Endothelial cell of umbilical vein (primary cell): ENCODE measurements at regions not wholly inside any gene's neighbourhood (a gene's known extent, or its start where the extent isn't known, plus 50 kb on each side); places are given as distances from the start of the nearest gene placed in this dataset.

Experiments used
- BruUV-seq: library from RNA; stranded (reverse); fragments of 400-500 nt; replicated peaks from 2 replicates; lab custom pipeline; 2021; lab: Mats Ljungman, UMichigan
- CTCF ChIA-PET: fragments of 300-600, 350-600 bp; sonication (Branson Sonifier 250); formaldehyde crosslinking; loops from one replicate; lab custom pipeline; 2021; ENCODE audit warnings: antibody characterized with exemption, inconsistent platforms; lab: Charles Lee
- POLR2A ChIA-PET: fragments of 300-600, 350-600 bp; sonication (Branson Sonifier 250); formaldehyde crosslinking; loops from one replicate; lab custom pipeline; 2021; ENCODE audit warnings: antibody characterized with exemption, inconsistent platforms; lab: Charles Lee
- DNase-seq: peaks from one replicate; pipeline ENCODE4 v3.0.0-alpha.2; 2011; ENCODE audit warnings: low read depth, low spot score
- FAIRE-seq: peaks from 2 replicates; lab custom pipeline; 2011; peaks lifted over from hg19 to GRCh38; lab: Jason Lieb, UNC
- H2AFZ ChIP-seq: 2 replicates; pipeline ENCODE4 v1.6.0; 2012; ENCODE audit warnings: low read depth, low read length, control low read depth, inconsistent platforms
- H3K27ac ChIP-seq: 2 replicates; pipeline ENCODE4 v1.5.1; 2011; ENCODE audit warnings: low read depth, mild to moderate bottlenecking, control low read depth, low read length, moderate library complexity; ENCODE audit not compliant: insufficient read depth
- H3K27me3 ChIP-seq, 2 experiments: 2 replicates each; pipeline versions ENCODE4 v1.6.0 to v1.6.1; 2011; ENCODE audit warnings: low read length in 2 of 2, mixed read lengths in 1 of 2; ENCODE audit not compliant: control insufficient read depth in 2 of 2, insufficient read depth in 2 of 2
- H3K36me3 ChIP-seq, 2 experiments: 2 replicates in 1 of 2; 3 replicates in 1 of 2; pipeline ENCODE4 v1.5.1; 2011; ENCODE audit warnings: low read length in 2 of 2, mild to moderate bottlenecking in 1 of 2, moderate library complexity in 1 of 2; ENCODE audit not compliant: control insufficient read depth in 2 of 2, insufficient read depth in 2 of 2; ENCODE audit errors: extremely low read depth in 1 of 2
- H3K4me1 ChIP-seq: 3 replicates; pipeline ENCODE4 v1.5.1; 2011; ENCODE audit warnings: mild to moderate bottlenecking, low read length; ENCODE audit not compliant: control insufficient read depth, insufficient read depth; ENCODE audit errors: extremely low read depth
- H3K4me2 ChIP-seq: 2 replicates; pipeline ENCODE4 v1.6.1; 2011; ENCODE audit warnings: low read length, control low read depth, mixed read lengths; ENCODE audit not compliant: insufficient read depth
- H3K4me3 ChIP-seq, 3 experiments: fragments of 200-600 bp in 1 of 3; sonication (generic), shearing (Covaris generic) in 1 of 3; replicated peaks in 1 of 3; 2 replicates each; pipeline ENCODE4 v1.5.1; 2011 to 2016; ENCODE audit warnings: control low read depth in 3 of 3, low read length in 3 of 3, mild to moderate bottlenecking in 2 of 3, inconsistent platforms in 1 of 3, low read depth in 1 of 3, moderate library complexity in 1 of 3; ENCODE audit not compliant: insufficient read depth in 1 of 3
- H3K79me2 ChIP-seq: 2 replicates; pipeline ENCODE4 v1.6.0; 2012; ENCODE audit warnings: low read length, inconsistent platforms; ENCODE audit not compliant: control insufficient read depth, insufficient read depth
- H3K9ac ChIP-seq: replicated peaks from 2 replicates; pipeline ENCODE3; 2011; ENCODE audit warnings: low read length, control low read depth; ENCODE audit not compliant: insufficient read depth; ENCODE audit errors: extremely low read depth
- H3K9me1 ChIP-seq: replicated peaks from 3 replicates; pipeline ENCODE4 v1.6.0; 2011; ENCODE audit warnings: mild to moderate bottlenecking, low read length; ENCODE audit not compliant: control insufficient read depth, insufficient read depth; ENCODE audit errors: extremely low read depth
- H3K9me3 ChIP-seq: replicated peaks from 2 replicates; pipeline ENCODE4 v1.5.1; 2012; ENCODE audit warnings: low read length, inconsistent platforms; ENCODE audit not compliant: control insufficient read depth, insufficient read depth
- H4K20me1 ChIP-seq: replicated peaks from 2 replicates; pipeline ENCODE3; 2011; ENCODE audit warnings: mild to moderate bottlenecking, low read length; ENCODE audit not compliant: control insufficient read depth, insufficient read depth; ENCODE audit errors: extremely low read depth
- EZH2 ChIP-seq: IDR thresholded peaks from 2 replicates; pipeline ENCODE4 v1.6.1; 2012; ENCODE audit warnings: borderline replicate concordance, low read depth, mild to moderate bottlenecking, moderate library complexity, low read length, inconsistent platforms; ENCODE audit not compliant: severe bottlenecking
- FOS ChIP-seq: IDR thresholded peaks from 2 replicates; pipeline ENCODE4 v1.6.1; 2011; ENCODE audit warnings: mild to moderate bottlenecking, low read length, moderate library complexity, borderline replicate concordance; ENCODE audit not compliant: insufficient read depth
- GATA2 ChIP-seq: IDR thresholded peaks from 2 replicates; pipeline ENCODE4 v1.7.0; 2011; ENCODE audit warnings: low read depth, mild to moderate bottlenecking, moderate library complexity, mixed read lengths, low read length; ENCODE audit not compliant: insufficient read length, insufficient read depth
- JUN ChIP-seq: IDR thresholded peaks from 2 replicates; pipeline ENCODE4 v1.6.1; 2011; ENCODE audit warnings: borderline replicate concordance, low read depth; ENCODE audit not compliant: insufficient read length, insufficient read depth
- MYC ChIP-seq: IDR thresholded peaks from one replicate; pipeline ENCODE4 v1.6.1; 2011; ENCODE audit warnings: mild to moderate bottlenecking, low read depth, low read length
- POLR2A ChIP-seq: IDR thresholded peaks from 2 replicates; pipeline ENCODE4 v1.6.1; 2012; ENCODE audit warnings: low read depth, mild to moderate bottlenecking, control low read depth, low read length
- POLR2AphosphoS5 ChIP-seq: IDR thresholded peaks from 2 replicates; pipeline ENCODE4 v1.6.1; 2012; ENCODE audit warnings: low read depth, mild to moderate bottlenecking, control low read depth, low read length, moderate library complexity; ENCODE audit not compliant: insufficient read depth
- dilution Hi-C: fragments of 300-500 bp; cut with MboI; formaldehyde crosslinking; loops from one replicate; pipeline ENCODE4 v1.15.0; 2019; ENCODE audit warnings: low sequenced_read_pairs; ENCODE audit not compliant: extremely low pct_ligation_motif_present
- intact Hi-C: fragments of 100-400 bp; cut with micrococcal nuclease; formaldehyde crosslinking; loops from one replicate; pipeline ENCODE4 v1.10.0; 2022
- TF ChIP-seq, protein P1 (sequence below), 2 donors: IDR thresholded peaks; 1 replicate in 1 of 2; 2 replicates in 1 of 2; pipeline ENCODE4 v1.5.1; 2011; ENCODE audit warnings: low read length in 2 of 2, mild to moderate bottlenecking in 2 of 2, moderate library complexity in 2 of 2, control low read depth in 1 of 2, inconsistent platforms in 1 of 2, low read depth in 1 of 2; ENCODE audit not compliant: insufficient read depth in 1 of 2; ENCODE audit errors: extremely low read depth in 1 of 2
- TF ChIP-seq, protein P2 (sequence below): IDR thresholded peaks from 2 replicates; pipeline ENCODE4 v1.6.1; 2011; ENCODE audit not compliant: insufficient read depth, insufficient read length

- no peaks in the 10 kb centered on the region for H3K9me1 ChIP-seq
- H3K9me3 ChIP-seq, result peaks cover 2% of the 10 kb centered on the region
- H4K20me1 ChIP-seq, result no peaks in the 10 kb centered on the region
- no peak for FAIRE-seq
- no peak for TF ChIP-seq POLR2AphosphoS5
- TF ChIP-seq POLR2A, result no peak
- TF ChIP-seq GATA2, result no peak
- TF ChIP-seq, protein P1, sequence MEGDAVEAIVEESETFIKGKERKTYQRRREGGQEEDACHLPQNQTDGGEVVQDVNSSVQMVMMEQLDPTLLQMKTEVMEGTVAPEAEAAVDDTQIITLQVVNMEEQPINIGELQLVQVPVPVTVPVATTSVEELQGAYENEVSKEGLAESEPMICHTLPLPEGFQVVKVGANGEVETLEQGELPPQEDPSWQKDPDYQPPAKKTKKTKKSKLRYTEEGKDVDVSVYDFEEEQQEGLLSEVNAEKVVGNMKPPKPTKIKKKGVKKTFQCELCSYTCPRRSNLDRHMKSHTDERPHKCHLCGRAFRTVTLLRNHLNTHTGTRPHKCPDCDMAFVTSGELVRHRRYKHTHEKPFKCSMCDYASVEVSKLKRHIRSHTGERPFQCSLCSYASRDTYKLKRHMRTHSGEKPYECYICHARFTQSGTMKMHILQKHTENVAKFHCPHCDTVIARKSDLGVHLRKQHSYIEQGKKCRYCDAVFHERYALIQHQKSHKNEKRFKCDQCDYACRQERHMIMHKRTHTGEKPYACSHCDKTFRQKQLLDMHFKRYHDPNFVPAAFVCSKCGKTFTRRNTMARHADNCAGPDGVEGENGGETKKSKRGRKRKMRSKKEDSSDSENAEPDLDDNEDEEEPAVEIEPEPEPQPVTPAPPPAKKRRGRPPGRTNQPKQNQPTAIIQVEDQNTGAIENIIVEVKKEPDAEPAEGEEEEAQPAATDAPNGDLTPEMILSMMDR (IDR thresholded peaks at IDR 0.05; ENCODE audit: extremely low read depth in 1 of 2, insufficient read depth in 1 of 2, low read depth in 1 of 2, low read length in 2 of 2), result no peak
- TF ChIP-seq JUN, result no peak
- no peak for TF ChIP-seq FOS
- TF ChIP-seq MYC, result no peak
- TF ChIP-seq, protein P2, sequence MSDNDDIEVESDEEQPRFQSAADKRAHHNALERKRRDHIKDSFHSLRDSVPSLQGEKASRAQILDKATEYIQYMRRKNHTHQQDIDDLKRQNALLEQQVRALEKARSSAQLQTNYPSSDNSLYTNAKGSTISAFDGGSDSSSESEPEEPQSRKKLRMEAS, result no peak
- no peak for TF ChIP-seq EZH2
- no peak overlapping the region for H3K27ac ChIP-seq
- POLR2A ChIA-PET, result no interaction called here
- dilution Hi-C loops (no loop called here), intact Hi-C loops (no loop called here)
- no peak overlapping the region for H3K4me2 ChIP-seq
- no peaks in the 10 kb centered on the region for H3K36me3 ChIP-seq
- H3K9ac ChIP-seq, result no peak overlapping the region
- no TSS peak for BruUV-seq
- H3K4me3 ChIP-seq, result no peak overlapping the region
- CTCF ChIA-PET, result no interaction called here
- no peaks in the 10 kb centered on the region for H3K27me3 ChIP-seq
- no peaks in the 10 kb centered on the region for H3K79me2 ChIP-seq
- H2AFZ ChIP-seq, result no peak overlapping the region
- no peak for DNase-seq
- H3K4me1 ChIP-seq, result peaks cover 2% of the 10 kb centered on the region
Observed at GRCh38 chr1:59199719-59200376, 97.0 kb upstream of the FGGY start.
